ENCODE measurements at regions not wholly inside any gene's neighbourhood (a gene's known extent, or its start where the extent isn't known, plus 50 kb on each side); places are given as distances from the start of the nearest gene placed in this dataset.

- TF ChIP-seq, protein P1, sequence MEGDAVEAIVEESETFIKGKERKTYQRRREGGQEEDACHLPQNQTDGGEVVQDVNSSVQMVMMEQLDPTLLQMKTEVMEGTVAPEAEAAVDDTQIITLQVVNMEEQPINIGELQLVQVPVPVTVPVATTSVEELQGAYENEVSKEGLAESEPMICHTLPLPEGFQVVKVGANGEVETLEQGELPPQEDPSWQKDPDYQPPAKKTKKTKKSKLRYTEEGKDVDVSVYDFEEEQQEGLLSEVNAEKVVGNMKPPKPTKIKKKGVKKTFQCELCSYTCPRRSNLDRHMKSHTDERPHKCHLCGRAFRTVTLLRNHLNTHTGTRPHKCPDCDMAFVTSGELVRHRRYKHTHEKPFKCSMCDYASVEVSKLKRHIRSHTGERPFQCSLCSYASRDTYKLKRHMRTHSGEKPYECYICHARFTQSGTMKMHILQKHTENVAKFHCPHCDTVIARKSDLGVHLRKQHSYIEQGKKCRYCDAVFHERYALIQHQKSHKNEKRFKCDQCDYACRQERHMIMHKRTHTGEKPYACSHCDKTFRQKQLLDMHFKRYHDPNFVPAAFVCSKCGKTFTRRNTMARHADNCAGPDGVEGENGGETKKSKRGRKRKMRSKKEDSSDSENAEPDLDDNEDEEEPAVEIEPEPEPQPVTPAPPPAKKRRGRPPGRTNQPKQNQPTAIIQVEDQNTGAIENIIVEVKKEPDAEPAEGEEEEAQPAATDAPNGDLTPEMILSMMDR (IDR thresholded peaks at IDR 0.05; ENCODE audit: low read depth, low read length, missing control alignments): no peak
- DNase-seq (ENCODE audit: low read depth): no peak
- in situ Hi-C loops (cut with HindIII; ENCODE audit: low sequenced_read_pairs): no loop called here
- no peak overlapping the region for H3K4me3 ChIP-seq (ENCODE audit: low read depth, low read length)
These were observed 497.9 kb upstream of the JARID2 start for GRCh38 chr6:14747881-14748520.

- TF ChIP-seq, protein P1 (IDR thresholded peaks at IDR 0.05; ENCODE audit: low read depth, low read length, missing control alignments): no peak
- no peak overlapping the region for H3K4me3 ChIP-seq (ENCODE audit: low read depth, low read length)
- DNase-seq (ENCODE audit: low read depth): no peak
- in situ Hi-C loops (cut with HindIII; ENCODE audit: low sequenced_read_pairs): no loop called here
These were observed 497.2 kb upstream of the JARID2 start for GRCh38 chr6:14748679-14749078.

DNA sequence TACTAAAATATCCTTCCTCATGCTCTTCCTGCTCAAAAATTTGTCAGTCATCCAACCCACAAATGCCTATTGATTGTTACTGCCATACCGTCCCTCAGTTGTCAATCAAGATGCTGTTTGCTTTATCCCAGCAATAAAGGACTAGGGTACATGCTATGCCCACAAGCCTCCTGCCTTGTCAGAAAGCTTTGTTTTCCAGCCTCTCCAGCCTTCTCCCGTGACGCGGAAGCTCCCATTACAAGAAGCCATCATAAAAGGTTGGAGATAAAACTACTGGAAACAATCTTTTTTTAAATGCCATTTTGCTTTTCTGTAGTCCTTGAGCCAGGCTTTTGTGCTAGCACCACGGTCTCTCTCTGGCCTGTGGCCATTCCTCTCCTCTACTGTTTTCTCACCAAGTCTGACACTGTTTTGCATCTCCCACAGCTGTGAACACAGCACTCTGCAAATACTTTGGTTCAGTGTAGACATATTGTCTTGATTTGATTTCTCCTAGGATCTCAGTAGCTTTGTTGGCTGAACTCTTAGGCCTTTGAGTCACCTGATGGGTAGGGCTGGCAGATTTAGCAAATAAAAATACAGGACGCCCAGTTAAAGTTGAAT is 495.7 kb upstream of the JARID2 start:
- TF ChIP-seq, protein P1 (IDR thresholded peaks at IDR 0.05; ENCODE audit: low read depth, low read length, missing control alignments): no peak
- no peak overlapping the region for H3K4me3 ChIP-seq (ENCODE audit: low read depth, low read length)
- DNase-seq (ENCODE audit: low read depth): no peak
- in situ Hi-C loops (cut with HindIII; ENCODE audit: low sequenced_read_pairs): no loop called here

DNA sequence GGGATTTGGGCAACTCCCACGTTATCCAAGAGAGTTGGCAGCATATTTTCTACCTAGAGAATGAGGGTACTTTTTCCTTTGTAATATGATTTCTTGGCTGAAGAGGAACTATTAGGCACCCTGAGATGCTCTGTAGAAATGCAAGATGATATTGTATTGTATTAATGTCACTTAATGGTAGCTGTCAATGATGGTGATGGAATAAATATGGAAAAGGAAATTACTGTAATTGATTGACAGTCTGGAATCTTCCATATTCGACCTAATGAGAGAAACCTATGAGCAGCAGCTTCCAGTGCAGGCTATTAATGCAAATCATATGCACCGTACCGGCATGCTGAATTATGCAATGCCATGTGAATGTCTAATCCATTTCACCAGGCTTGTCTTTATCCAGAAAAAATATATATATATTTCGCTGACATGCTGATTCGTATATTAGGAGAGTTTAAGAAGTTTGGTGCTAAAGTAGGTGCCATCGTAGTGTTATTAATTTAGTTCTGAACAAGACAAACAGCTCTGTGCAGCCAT is 494.2 kb upstream of the JARID2 start:
- TF ChIP-seq, protein P1 (IDR thresholded peaks at IDR 0.05; ENCODE audit: low read depth, low read length, missing control alignments): no peak
- in situ Hi-C loops (cut with HindIII; ENCODE audit: low sequenced_read_pairs): no loop called here
- H3K4me3 ChIP-seq (ENCODE audit: low read depth, low read length): no peak overlapping the region
- DNase-seq (ENCODE audit: low read depth): no peak

DNA sequence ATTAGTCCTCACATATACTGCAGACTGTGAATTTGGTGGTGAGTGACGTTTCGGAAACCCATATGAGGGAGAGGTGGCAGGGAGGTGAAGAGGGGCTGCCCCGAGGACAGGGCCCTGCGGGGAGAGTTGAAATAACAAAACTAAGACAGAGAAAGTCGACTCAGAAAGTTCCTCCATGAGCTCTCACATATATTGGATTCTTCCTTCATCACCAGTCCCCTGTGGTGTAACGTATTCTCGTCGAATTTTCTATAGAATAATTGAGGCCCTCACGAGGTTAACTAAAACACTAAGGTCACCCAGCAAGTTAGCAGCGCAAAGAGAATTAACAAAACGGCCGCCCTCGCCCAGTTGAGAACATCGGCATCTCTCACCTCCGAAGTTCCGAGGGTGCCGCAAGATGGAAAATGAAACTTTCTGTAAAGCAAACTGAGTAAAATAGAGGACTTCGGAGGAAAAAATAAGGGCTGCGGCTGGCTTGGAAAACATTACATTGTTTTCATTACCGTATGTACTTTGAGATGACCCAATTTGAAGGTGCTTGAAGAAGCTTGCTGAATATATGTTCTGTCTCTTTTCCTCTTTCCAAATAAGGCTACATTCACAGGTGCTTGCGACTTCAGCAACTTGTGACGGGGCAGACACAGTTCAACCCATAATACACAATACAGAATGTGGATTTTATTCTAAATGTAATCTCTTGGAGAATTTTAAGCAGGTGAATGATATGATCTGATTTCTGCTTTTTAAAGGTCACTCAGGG is 490.9 kb upstream of the JARID2 start:
- no peak overlapping the region for H3K4me3 ChIP-seq (ENCODE audit: low read depth, low read length)
- in situ Hi-C loops (cut with HindIII; ENCODE audit: low sequenced_read_pairs): no loop called here
- TF ChIP-seq, protein P1 (IDR thresholded peaks at IDR 0.05; ENCODE audit: low read depth, low read length, missing control alignments): no peak
- DNase-seq (ENCODE audit: low read depth): no peak

DNA sequence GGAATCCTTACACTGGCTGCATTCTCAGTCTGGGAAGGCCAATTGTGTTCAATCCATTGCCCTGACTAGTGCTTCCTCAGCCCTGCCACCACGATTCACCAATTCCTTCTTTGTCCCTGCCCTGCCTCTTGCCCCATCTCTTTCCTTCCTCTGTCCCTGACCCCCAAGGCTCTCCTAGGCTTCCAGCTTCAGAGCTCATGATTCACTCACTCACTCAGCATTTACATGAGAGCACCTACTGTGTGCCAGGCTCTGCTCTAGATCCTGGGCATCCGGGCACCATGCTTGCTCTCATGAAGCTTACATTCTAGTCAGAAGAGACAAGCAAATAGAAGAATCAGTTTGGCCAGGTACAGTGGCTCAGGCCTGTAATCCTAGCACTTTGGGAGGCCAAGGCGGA is 489.5 kb upstream of the JARID2 start:
- no peak for DNase-seq (ENCODE audit: low read depth)
- TF ChIP-seq, protein P1 (IDR thresholded peaks at IDR 0.05; ENCODE audit: low read depth, low read length, missing control alignments): no peak
- no peak overlapping the region for H3K4me3 ChIP-seq (ENCODE audit: low read depth, low read length)
- in situ Hi-C loops (cut with HindIII; ENCODE audit: low sequenced_read_pairs): no loop called here

Measured in astrocyte of the cerebellum (primary cell).